ENCODE measurements at regions not wholly inside any gene's neighbourhood (a gene's known extent, or its start where the extent isn't known, plus 50 kb on each side); places are given as distances from the start of the nearest gene placed in this dataset.

DNA sequence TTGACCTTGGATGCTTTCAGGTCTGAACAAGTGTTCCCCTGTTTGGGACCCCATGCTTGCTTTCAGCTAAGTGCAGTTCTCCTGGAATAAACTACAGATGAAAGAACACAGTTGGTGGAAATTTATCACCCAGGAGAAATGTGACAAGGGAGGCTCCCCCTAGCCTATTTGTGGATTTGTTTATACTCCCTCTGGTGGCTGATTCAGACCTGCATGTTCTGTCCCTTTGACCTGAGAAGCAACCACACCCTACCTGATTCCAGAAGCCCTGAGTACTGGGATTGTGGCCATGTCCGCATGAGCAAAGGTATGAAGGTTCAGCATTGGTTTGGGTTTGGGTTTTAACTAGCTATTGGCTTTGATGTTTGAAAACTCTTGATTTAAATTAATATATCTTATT, 440.9 kb downstream of the MID1IP1 start:
- no peak overlapping the region for H3K27ac ChIP-seq (ENCODE audit: low read length)
- TF ChIP-seq, protein P1, sequence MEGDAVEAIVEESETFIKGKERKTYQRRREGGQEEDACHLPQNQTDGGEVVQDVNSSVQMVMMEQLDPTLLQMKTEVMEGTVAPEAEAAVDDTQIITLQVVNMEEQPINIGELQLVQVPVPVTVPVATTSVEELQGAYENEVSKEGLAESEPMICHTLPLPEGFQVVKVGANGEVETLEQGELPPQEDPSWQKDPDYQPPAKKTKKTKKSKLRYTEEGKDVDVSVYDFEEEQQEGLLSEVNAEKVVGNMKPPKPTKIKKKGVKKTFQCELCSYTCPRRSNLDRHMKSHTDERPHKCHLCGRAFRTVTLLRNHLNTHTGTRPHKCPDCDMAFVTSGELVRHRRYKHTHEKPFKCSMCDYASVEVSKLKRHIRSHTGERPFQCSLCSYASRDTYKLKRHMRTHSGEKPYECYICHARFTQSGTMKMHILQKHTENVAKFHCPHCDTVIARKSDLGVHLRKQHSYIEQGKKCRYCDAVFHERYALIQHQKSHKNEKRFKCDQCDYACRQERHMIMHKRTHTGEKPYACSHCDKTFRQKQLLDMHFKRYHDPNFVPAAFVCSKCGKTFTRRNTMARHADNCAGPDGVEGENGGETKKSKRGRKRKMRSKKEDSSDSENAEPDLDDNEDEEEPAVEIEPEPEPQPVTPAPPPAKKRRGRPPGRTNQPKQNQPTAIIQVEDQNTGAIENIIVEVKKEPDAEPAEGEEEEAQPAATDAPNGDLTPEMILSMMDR (conservative IDR thresholded peaks at IDR 0.05; ENCODE audit: low read depth, low read length) = peak; percentile 78
- TF ChIP-seq EZH2 (IDR thresholded peaks at IDR 0.05; ENCODE audit: low read length, unreplicated experiment) = no peak
- CTCF ChIA-PET = no interaction called here

DNA sequence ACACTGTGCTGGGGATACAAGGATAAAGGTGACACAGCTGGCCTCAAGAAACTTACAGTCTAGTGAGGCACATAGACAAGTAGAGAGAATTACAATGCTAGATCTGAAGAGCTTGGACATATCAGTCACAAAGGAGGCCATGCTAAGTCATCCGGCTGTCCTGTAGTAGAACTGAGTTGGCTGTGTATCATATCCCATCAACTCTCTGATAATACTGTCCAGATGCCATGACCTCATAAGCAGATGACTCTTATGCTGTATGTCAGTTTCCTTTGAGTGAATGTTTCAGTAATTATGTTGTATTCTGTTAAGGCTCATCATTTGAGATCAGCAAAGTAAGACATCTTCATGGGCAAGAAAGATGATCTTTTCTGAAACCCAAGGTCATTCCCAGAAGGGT, 442.9 kb downstream of the MID1IP1 start:
- Histone ChIP-seq H3K4me1 (ENCODE audit: insufficient read depth, low read length) (no peaks in the 10 kb centered on the region), H3K4me3 (ENCODE audit: low read length) (no peak overlapping the region), H3K9me3 (ENCODE audit: low read length) (no peaks in the 10 kb centered on the region), H3K27ac (ENCODE audit: low read length) (no peak overlapping the region), H4K20me1 (ENCODE audit: low read length) (no peaks in the 10 kb centered on the region), H3K9ac (ENCODE audit: low read length) (no peak overlapping the region), H3F3A (ENCODE audit: low read length, unreplicated experiment) (no peaks in the 10 kb centered on the region), H3K27me3 (ENCODE audit: low read length) (no peaks in the 10 kb centered on the region), H3K36me3 (ENCODE audit: low read depth, low read length) (no peaks in the 10 kb centered on the region), H2AFZ (ENCODE audit: low read length) (no peak overlapping the region), H3K4me2 (ENCODE audit: low read length) (no peak overlapping the region), H3K79me2 (ENCODE audit: low read length) (no peaks in the 10 kb centered on the region), H3K9me2 (replicated peaks; ENCODE audit: low read length) (no peaks in the 10 kb centered on the region)
- POLR2A ChIA-PET (ENCODE audit: unreplicated experiment) = no interaction called here
- ATAC-seq (no peak), DNase-seq (no peak)
- CTCF ChIA-PET = no interaction called here
- intact Hi-C loops (cut with micrococcal nuclease) = loop anchor here (5.0 kb wide), 1 partner anchor 477 kb away; no protein-coding TSS in a partner anchor
- TF ChIP-seq, protein P1 (conservative IDR thresholded peaks at IDR 0.05; ENCODE audit: low read depth, low read length) = no peak
- no peak for TF ChIP-seq EZH2 (IDR thresholded peaks at IDR 0.05; ENCODE audit: low read length, unreplicated experiment)
- no peak for TF ChIP-seq EZH2phosphoT487 (IDR thresholded peaks at IDR 0.05; ENCODE audit: borderline replicate concordance, low read length)
- no TSS peak for BruUV-seq (replicated peaks)

More for the DNA sequence above, 440.9 kb downstream of the MID1IP1 start:
- H3F3A ChIP-seq (ENCODE audit: low read length, unreplicated experiment) = no peaks in the 10 kb centered on the region
- no peaks in the 10 kb centered on the region for H3K27me3 ChIP-seq (ENCODE audit: low read length)
- POLR2A ChIA-PET (ENCODE audit: unreplicated experiment) = no interaction called here
- H3K79me2 ChIP-seq (ENCODE audit: low read length) = no peaks in the 10 kb centered on the region
- H3K4me2 ChIP-seq (ENCODE audit: low read length) = no peak overlapping the region
- no peak overlapping the region for H3K4me3 ChIP-seq (ENCODE audit: low read length)
- no TSS peak for BruUV-seq (replicated peaks)
- DNase-seq (peak; percentile 59), ATAC-seq (peak; percentile 27; the same call in 1 of the 2 replicates)
- no peaks in the 10 kb centered on the region for H4K20me1 ChIP-seq (ENCODE audit: low read length)
- no peak overlapping the region for H3K9ac ChIP-seq (ENCODE audit: low read length)
- H3K9me2 ChIP-seq (replicated peaks; ENCODE audit: low read length) = no peaks in the 10 kb centered on the region
- intact Hi-C loops (cut with micrococcal nuclease) = loop anchor here (1.0 to 5.0 kb wide), 2 partner anchors 475 to 488 kb away; no protein-coding TSS in a partner anchor
- H3K9me3 ChIP-seq (ENCODE audit: low read length) = no peaks in the 10 kb centered on the region
- H3K4me1 ChIP-seq (ENCODE audit: insufficient read depth, low read length) = no peaks in the 10 kb centered on the region
- no peaks in the 10 kb centered on the region for H3K36me3 ChIP-seq (ENCODE audit: low read depth, low read length)
- H2AFZ ChIP-seq (ENCODE audit: low read length) = no peak overlapping the region

DNA sequence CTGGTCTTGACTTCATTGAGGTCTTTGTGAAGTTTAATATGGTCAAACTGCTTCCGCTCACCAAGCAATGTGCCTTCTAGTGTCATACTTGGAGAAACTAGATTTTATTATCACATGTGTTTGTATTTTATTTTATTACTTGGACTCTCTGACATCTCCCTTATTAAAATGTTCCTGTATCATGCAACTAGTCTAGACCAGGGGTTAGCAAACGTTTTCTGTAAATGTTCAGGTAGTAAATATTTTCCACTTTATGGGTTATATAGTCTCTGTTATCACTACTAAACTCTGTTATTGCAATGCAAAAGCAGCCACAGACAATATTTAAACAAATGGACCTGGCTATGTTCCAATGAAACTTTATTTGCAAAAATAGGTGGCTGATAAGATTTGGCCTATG, 443.8 kb downstream of the MID1IP1 start:
- Histone ChIP-seq H2AFZ (ENCODE audit: low read length) (no peak overlapping the region), H3K4me2 (ENCODE audit: low read length) (no peak overlapping the region), H3K27me3 (ENCODE audit: low read length) (no peaks in the 10 kb centered on the region), H3K9me2 (replicated peaks; ENCODE audit: low read length) (no peaks in the 10 kb centered on the region), H3K79me2 (ENCODE audit: low read length) (no peaks in the 10 kb centered on the region), H3K4me3 (ENCODE audit: low read length) (no peak overlapping the region), H3K9me3 (ENCODE audit: low read length) (no peaks in the 10 kb centered on the region), H3K4me1 (ENCODE audit: insufficient read depth, low read length) (no peaks in the 10 kb centered on the region), H3K36me3 (ENCODE audit: low read depth, low read length) (no peaks in the 10 kb centered on the region), H4K20me1 (ENCODE audit: low read length) (no peaks in the 10 kb centered on the region), H3F3A (ENCODE audit: low read length, unreplicated experiment) (no peaks in the 10 kb centered on the region), H3K9ac (ENCODE audit: low read length) (no peak overlapping the region), H3K27ac (ENCODE audit: low read length) (no peak overlapping the region)
- intact Hi-C loops (cut with micrococcal nuclease) = no loop called here
- no TSS peak for BruUV-seq (replicated peaks)
- ATAC-seq = no peak
- ChIA-PET CTCF (no interaction called here), POLR2A (ENCODE audit: unreplicated experiment) (no interaction called here)
- TF ChIP-seq EZH2 (IDR thresholded peaks at IDR 0.05; ENCODE audit: low read length, unreplicated experiment) = no peak
- TF ChIP-seq, protein P1 (conservative IDR thresholded peaks at IDR 0.05; ENCODE audit: low read depth, low read length) = no peak
- TF ChIP-seq EZH2phosphoT487 (IDR thresholded peaks at IDR 0.05; ENCODE audit: borderline replicate concordance, low read length) = no peak
- DNase-seq = no peak
